A673 (cell line): ENCODE measurements at regions not wholly inside any gene's neighbourhood (a gene's known extent, or its start where the extent isn't known, plus 50 kb on each side); places are given as distances from the start of the nearest gene placed in this dataset.

Source experiments
- EZH2 ChIP-seq: fragments of 200-600 bp; sonication (generic); IDR thresholded peaks from 2 replicates; pipeline ENCODE4 v1.6.1; 2017; ENCODE audit warnings: borderline replicate concordance, low read depth, mild to moderate bottlenecking, mixed read lengths, antibody characterized with exemption, low read length; ENCODE audit not compliant: poor library complexity, severe bottlenecking
- TF ChIP-seq, protein P1 (sequence below): fragments of 300-800, 200-600 bp; sonication (generic); conservative IDR thresholded peaks from 2 replicates; pipeline ENCODE4 v1.5.1; 2017; ENCODE audit warnings: low read depth, mild to moderate bottlenecking, antibody characterized with exemption, low read length, moderate library complexity, mixed read lengths

DNA sequence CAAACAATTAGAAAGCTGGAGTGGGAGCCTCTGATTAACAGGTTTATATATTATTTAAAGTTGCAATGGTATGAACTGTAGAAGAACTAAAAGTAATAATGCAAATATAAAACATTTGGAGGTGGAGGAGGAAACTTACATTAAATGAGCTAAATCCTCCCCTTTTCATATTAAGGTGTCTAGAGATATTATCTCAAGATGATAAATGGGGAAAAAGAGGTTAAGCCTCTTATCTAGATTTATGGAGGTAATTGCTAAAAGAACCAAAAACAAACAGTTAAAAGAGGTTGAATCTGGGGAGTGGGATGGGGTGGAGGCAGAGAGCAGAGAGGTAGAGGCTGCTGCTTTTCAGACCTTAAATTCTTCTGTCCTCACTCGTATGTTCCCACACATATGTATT is 147.8 kb upstream of the SLC24A2 start:
- TF ChIP-seq, protein P1, sequence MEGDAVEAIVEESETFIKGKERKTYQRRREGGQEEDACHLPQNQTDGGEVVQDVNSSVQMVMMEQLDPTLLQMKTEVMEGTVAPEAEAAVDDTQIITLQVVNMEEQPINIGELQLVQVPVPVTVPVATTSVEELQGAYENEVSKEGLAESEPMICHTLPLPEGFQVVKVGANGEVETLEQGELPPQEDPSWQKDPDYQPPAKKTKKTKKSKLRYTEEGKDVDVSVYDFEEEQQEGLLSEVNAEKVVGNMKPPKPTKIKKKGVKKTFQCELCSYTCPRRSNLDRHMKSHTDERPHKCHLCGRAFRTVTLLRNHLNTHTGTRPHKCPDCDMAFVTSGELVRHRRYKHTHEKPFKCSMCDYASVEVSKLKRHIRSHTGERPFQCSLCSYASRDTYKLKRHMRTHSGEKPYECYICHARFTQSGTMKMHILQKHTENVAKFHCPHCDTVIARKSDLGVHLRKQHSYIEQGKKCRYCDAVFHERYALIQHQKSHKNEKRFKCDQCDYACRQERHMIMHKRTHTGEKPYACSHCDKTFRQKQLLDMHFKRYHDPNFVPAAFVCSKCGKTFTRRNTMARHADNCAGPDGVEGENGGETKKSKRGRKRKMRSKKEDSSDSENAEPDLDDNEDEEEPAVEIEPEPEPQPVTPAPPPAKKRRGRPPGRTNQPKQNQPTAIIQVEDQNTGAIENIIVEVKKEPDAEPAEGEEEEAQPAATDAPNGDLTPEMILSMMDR = no peak
- no peak for TF ChIP-seq EZH2
